ENCODE measurements at regions not wholly inside any gene's neighbourhood (a gene's known extent, or its start where the extent isn't known, plus 50 kb on each side); places are given as distances from the start of the nearest gene placed in this dataset.

DNA sequence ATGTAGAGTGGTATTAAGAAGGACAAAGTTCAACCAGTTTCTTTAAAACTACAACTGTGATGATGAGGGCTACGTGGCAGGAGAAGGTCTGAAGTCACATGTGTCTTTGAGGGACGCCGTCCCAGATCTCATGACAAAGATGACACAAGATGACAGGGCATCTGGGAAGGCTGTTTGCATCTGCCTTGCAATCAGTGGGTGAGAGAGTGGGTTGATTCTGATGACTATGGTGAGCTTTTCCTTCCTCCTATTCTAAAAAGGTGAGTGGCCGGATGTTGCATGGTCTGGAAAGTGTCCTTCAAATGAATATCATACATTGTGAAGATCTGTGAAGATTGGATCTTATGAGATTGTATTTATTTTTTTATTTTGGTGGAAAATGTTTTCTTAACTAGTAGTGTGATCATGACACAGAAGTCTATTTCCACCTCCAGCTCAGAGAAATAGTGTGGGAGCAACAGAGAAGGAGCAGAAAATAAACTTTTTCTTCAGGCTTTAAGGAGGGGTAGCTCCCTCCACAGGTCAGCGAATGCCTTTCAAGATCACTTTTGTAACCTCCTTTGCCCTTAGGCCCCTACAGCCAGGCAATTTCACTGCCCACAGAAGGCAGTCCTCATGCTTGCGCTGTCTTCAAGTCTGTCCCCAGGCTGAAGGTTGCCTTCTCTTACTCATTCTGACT lies 76.0 kb upstream of the ATF3 start:
- no peak overlapping the region for H3K4me3 ChIP-seq
- H3K27ac ChIP-seq: no peak overlapping the region
- TF ChIP-seq POLR2AphosphoS5 (IDR thresholded peaks at IDR 0.05) (no peak), POLR2A (IDR thresholded peaks at IDR 0.05) (no peak)
- TF ChIP-seq, protein P1, sequence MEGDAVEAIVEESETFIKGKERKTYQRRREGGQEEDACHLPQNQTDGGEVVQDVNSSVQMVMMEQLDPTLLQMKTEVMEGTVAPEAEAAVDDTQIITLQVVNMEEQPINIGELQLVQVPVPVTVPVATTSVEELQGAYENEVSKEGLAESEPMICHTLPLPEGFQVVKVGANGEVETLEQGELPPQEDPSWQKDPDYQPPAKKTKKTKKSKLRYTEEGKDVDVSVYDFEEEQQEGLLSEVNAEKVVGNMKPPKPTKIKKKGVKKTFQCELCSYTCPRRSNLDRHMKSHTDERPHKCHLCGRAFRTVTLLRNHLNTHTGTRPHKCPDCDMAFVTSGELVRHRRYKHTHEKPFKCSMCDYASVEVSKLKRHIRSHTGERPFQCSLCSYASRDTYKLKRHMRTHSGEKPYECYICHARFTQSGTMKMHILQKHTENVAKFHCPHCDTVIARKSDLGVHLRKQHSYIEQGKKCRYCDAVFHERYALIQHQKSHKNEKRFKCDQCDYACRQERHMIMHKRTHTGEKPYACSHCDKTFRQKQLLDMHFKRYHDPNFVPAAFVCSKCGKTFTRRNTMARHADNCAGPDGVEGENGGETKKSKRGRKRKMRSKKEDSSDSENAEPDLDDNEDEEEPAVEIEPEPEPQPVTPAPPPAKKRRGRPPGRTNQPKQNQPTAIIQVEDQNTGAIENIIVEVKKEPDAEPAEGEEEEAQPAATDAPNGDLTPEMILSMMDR (IDR thresholded peaks at IDR 0.05): no peak
- intact Hi-C loops (cut with DNase I; ENCODE audit: low total_unique reads): no loop called here
- no peaks in the 10 kb centered on the region for H3K4me1 ChIP-seq
- no peak for DNase-seq (ENCODE audit: low spot score in 2 of 2)
- H3K27me3 ChIP-seq: no peaks in the 10 kb centered on the region
- no peaks in the 10 kb centered on the region for H3K36me3 ChIP-seq
- H3K9me3 ChIP-seq: no peaks in the 10 kb centered on the region

DNA sequence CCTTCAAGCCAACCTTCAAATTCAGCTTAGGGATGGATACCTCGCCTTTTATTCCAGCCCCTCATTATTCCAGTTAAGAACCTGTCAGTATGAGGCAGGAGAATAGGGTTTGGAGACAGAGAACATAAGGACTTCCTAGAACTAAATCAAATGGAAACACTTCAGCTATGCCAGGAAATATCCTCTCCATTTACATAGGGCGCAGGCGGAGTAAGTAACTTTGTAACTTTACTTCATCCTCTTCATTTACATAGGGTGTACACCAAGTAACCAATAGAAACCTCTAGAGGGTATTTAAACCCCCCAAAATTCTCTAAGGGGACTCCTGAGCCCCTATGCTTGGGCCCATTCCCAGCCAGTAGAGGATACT lies 75.4 kb upstream of the ATF3 start:
- TF ChIP-seq POLR2A (IDR thresholded peaks at IDR 0.05) (no peak), POLR2AphosphoS5 (IDR thresholded peaks at IDR 0.05) (no peak)
- TF ChIP-seq, protein P1 (IDR thresholded peaks at IDR 0.05): no peak
- Histone ChIP-seq H3K36me3 (no peaks in the 10 kb centered on the region), H3K4me1 (no peaks in the 10 kb centered on the region), H3K27me3 (no peaks in the 10 kb centered on the region), H3K27ac (no peak overlapping the region), H3K4me3 (no peak overlapping the region), H3K9me3 (no peaks in the 10 kb centered on the region)
- intact Hi-C loops (cut with DNase I; ENCODE audit: low total_unique reads): no loop called here
- no peak for DNase-seq (ENCODE audit: low spot score in 2 of 2)

DNA sequence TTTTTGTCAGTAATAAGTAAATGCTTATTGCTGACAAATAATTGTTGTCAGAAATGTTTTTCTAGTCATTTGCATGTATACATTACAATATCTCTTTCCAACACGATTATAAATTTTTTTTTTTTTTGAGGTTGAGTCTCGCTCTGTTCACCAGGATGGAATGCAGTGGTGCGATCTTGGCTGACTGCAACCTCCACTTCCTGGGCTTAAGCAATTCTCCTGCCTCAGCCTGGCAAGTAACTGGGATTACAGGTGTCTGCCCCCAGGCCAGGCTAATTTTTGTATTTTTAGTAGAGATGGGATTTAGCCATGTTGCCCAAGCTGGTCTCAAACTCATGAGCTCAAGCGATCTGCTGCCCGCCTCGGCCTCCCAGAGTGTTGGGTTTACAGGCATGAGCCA lies 72.0 kb upstream of the ATF3 start:
- Histone ChIP-seq H3K27ac (no peak overlapping the region), H3K4me1 (no peaks in the 10 kb centered on the region), H3K36me3 (no peaks in the 10 kb centered on the region), H3K4me3 (no peak overlapping the region), H3K9me3 (no peaks in the 10 kb centered on the region), H3K27me3 (no peaks in the 10 kb centered on the region)
- DNase-seq (ENCODE audit: low spot score in 2 of 2): no peak
- intact Hi-C loops (cut with DNase I; ENCODE audit: low total_unique reads): no loop called here
- TF ChIP-seq POLR2A (IDR thresholded peaks at IDR 0.05): no peak
- TF ChIP-seq, protein P1 (IDR thresholded peaks at IDR 0.05): no peak
- TF ChIP-seq POLR2AphosphoS5 (IDR thresholded peaks at IDR 0.05): no peak

DNA sequence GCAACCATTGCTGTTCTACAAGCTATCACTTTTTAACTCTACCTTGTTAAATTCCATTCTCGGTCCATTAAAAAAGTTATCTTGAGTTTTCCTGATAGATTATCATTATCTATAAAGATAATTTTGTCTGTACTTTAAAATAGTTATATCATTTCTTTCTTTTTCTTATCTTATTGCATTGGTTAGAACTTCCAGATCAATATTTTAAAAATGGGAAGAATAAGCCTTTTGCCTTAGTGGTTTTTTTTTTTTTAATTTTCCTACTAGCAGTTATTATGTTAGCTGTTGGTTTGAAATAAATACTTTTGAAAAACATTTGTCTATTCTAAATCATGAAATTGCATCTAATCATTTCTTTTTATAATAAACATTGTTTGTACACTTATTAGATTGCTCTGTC lies 71.0 kb upstream of the ATF3 start:
- TF ChIP-seq POLR2A (IDR thresholded peaks at IDR 0.05) (no peak), POLR2AphosphoS5 (IDR thresholded peaks at IDR 0.05) (no peak)
- TF ChIP-seq, protein P1 (IDR thresholded peaks at IDR 0.05): no peak
- Histone ChIP-seq H3K4me1 (no peaks in the 10 kb centered on the region), H3K27ac (no peak overlapping the region), H3K9me3 (no peaks in the 10 kb centered on the region), H3K36me3 (no peaks in the 10 kb centered on the region), H3K27me3 (no peaks in the 10 kb centered on the region), H3K4me3 (no peak overlapping the region)
- DNase-seq (ENCODE audit: low spot score in 2 of 2): no peak
- intact Hi-C loops (cut with DNase I; ENCODE audit: low total_unique reads): no loop called here

DNA sequence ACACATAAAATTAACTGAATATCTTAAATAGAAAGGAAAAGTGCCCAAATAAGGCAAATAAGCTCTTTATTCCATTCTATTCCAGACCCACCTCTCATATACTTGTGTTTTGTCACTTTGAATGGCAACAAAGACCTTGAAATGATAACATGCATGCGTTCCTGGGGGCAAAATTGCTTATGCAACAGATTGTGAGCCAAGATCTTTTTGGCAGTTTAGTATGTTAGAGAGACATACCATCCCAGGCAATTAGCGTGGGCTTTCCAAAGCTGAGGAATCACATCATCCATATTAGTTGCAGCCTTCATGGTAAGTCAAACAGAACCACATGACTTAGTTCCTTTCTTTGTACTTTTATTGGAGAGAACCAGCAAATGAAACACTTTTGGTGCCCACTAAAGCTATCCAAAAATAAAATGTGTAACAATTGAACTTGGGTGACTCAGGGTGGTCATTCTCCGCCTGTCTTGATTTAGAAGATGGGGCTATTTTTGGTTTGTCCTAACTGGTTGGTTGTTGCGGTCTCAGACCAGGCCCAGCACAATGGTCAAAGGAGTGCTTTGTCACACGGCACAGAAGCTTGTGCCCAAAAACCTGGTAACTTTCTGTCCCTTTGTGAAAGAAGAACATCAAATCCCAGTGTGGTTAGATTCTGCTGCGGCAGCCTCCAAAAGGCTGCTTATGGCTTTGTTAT lies 68.7 kb upstream of the ATF3 start:
- intact Hi-C loops (cut with DNase I; ENCODE audit: low total_unique reads): no loop called here
- no peak for DNase-seq (ENCODE audit: low spot score in 2 of 2)
- no peaks in the 10 kb centered on the region for H3K27me3 ChIP-seq
- H3K4me1 ChIP-seq: no peaks in the 10 kb centered on the region
- H3K9me3 ChIP-seq: no peaks in the 10 kb centered on the region
- TF ChIP-seq POLR2AphosphoS5 (IDR thresholded peaks at IDR 0.05): no peak
- no peak for TF ChIP-seq POLR2A (IDR thresholded peaks at IDR 0.05)
- TF ChIP-seq, protein P1 (IDR thresholded peaks at IDR 0.05): no peak
- H3K27ac ChIP-seq: no peak overlapping the region
- H3K36me3 ChIP-seq: no peaks in the 10 kb centered on the region
- no peak overlapping the region for H3K4me3 ChIP-seq
